HG03103 (cell line): ENCODE measurements at regions not wholly inside any gene's neighbourhood (a gene's known extent, or its start where the extent isn't known, plus 50 kb on each side); places are given as distances from the start of the nearest gene placed in this dataset.
"Not testable (repeated sequence)": the region's sequence is repeated elsewhere in the genome, so short reads cannot be mapped to it uniquely, and the experiment has no call there.

ENCODE experiments used
- ATAC-seq: cut with Tn5 transposase; IDR thresholded peaks from one replicate; pipeline ENCODE4 v1.9.1; 2021; ENCODE audit warnings: low read depth; ENCODE audit not compliant: unreplicated experiment

- no peak for ATAC-seq
Measured at GRCh38 chr10:124156524-124157260, 63.3 kb upstream of the CHST15 start.

GRCh38 chr10:124155781-124156435 is 62.5 kb upstream of the CHST15 start:
- ATAC-seq = no peak

GRCh38 chr10:124153023-124153826 is 59.8 kb upstream of the CHST15 start:
- ATAC-seq = peak; percentile 62

- ATAC-seq = no peak
Measured at GRCh38 chr10:124152139-124153022, 59.0 kb upstream of the CHST15 start.

- ATAC-seq = no peak
Measured at GRCh38 chr10:124151466-124152095, 58.2 kb upstream of the CHST15 start.

- ATAC-seq = no peak
Measured at GRCh38 chr10:124150807-124151417, 57.5 kb upstream of the CHST15 start.

- no peak for ATAC-seq
Measured at GRCh38 chr10:124150189-124150806, 56.9 kb upstream of the CHST15 start.

GRCh38 chr10:124149189-124150042 is 56.0 kb upstream of the CHST15 start:
- no peak for ATAC-seq

GRCh38 chr10:124148509-124149188 is 55.3 kb upstream of the CHST15 start:
- ATAC-seq = not testable (repeated sequence)

- ATAC-seq = no peak
Measured at GRCh38 chr10:124146483-124146882, 53.1 kb upstream of the CHST15 start.

GRCh38 chr10:124145109-124145870 is 51.9 kb upstream of the CHST15 start:
- ATAC-seq = no peak

GRCh38 chr10:124144536-124144935 is 51.1 kb upstream of the CHST15 start:
- no peak for ATAC-seq

GRCh38 chr10:124143721-124144120 is 50.3 kb upstream of the CHST15 start:
- ATAC-seq = no peak
